ENCODE measurements at regions not wholly inside any gene's neighbourhood (a gene's known extent, or its start where the extent isn't known, plus 50 kb on each side); places are given as distances from the start of the nearest gene placed in this dataset.

DNA sequence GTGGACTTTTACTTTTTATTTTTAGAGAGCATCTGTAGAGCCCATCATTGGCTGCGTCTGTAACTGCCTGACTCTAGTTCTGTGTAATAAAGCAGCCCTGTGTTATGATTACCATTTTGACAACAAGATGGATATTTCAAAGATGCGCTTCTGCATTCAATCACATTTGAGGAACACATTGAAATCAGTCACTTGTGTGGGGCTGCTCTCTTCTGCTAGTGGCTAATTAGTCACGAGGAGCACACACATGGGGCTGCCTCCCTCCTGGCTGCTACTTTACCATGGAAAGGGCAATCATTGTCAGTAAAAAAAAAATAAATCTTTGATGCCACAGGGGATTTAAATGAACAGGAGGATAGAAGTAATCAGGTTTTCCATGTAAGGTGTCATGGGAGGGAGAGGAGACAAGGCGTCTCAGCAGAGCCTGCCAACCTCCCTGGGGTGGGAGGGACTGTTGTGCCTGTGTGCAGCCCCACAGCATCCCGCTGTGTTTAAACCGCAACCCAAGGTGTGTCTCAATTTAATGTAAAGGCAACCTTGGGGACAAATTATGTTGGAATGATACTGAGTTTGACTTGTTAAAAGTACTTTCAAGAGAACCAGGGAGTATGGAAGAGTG, 205.2 kb upstream of the COBL start:
- no peak for DNase-seq (ENCODE audit: low read depth)

DNA sequence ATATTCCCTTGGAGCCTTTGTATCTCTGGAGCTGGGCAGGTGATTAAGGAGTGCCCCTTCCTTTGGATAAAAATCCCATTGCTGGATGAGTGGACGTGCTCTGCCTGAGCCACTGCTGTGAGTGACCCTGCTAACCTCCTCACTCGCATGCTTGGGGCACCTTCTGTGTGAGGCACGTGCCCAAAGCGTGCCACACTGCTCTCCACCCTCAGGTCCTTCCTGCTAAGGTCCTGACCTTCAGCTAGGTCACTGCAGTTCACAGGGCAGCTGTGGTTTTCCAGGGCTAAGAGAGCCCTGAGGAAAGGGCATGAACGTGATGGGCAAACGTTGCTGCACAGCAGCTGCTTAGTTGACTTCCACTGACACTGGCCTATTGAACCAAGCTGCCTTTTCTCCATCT, 204.4 kb upstream of the COBL start:
- no peak for DNase-seq (ENCODE audit: low read depth)

DNA sequence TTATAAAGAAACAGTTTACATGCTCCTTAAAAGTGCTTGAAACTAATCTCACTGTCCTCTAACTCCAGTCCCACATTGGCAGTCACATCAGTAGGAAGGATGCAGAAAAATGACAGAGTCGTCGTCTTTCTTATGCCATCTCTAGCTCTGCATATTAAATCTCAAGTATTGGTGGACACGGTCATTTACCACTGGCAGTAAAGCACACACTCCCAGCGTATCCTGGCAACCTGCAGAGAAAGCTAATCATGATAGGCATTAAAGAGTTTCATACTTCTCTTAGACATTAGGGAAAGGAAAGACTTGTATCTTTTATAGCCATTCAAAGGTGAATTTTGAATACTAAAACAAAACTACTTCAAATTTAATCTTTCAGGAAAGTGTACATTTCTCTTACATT, 202.0 kb upstream of the COBL start:
- no peak for DNase-seq (ENCODE audit: low read depth)

DNA sequence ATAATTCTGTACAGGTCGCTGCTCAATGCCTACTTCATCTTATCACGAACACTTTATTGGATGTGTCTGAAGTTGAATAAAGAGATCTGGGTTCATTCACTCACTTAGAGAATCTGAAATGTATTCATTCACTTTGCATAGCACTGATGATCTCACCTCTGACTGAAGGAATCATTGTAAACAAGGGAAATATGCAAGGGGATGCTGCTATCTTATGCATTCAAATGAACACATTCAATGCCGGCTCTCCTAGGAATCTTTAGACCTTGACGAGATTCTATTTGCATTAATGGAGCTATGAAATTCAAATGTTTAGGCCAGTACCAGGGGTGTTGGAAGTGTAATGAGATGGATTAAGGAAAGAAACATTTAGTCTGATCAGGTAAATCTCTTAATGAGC, 200.6 kb upstream of the COBL start:
- no peak for DNase-seq (ENCODE audit: low read depth)

DNA sequence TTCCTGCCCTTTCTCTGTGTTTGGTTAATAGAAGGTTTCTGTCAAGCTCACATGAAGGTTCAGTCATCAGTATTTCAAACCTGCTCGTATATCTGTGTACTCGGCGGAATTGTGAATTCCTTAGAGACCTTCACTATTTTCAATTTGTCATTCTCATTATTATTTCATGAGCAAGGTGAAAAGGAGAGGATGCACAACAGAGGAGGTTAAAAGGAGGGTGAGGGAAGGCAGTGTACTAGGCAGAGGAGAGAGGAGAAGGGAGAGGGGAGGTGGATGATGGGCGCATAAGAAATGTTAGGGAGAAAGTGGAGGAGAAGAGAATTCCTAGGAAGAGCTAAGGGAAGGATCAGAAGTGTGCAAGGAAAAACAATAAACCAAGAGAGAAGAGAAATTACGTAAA, 185.0 kb upstream of the COBL start:
- DNase-seq (ENCODE audit: low read depth): no peak

DNA sequence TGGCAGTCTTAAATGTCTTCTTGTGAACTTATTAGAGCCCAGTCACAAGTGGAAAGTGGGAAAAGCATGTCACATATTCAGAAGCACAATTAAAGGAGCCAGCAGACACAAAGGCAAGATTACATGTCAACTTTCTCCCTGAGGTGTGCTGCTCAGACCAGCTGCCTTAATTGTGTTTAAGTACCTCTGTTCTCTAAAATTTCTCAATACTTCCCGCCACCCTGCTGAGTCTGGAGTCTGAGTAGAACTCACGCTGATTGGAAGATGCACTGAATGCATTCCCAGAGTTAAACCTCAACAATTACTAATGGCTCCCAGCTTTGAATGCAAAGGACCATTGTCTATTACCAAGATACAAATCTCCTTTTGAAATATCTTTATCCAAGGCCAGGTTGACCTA, 166.4 kb upstream of the COBL start:
- DNase-seq (ENCODE audit: low read depth): no peak

DNA sequence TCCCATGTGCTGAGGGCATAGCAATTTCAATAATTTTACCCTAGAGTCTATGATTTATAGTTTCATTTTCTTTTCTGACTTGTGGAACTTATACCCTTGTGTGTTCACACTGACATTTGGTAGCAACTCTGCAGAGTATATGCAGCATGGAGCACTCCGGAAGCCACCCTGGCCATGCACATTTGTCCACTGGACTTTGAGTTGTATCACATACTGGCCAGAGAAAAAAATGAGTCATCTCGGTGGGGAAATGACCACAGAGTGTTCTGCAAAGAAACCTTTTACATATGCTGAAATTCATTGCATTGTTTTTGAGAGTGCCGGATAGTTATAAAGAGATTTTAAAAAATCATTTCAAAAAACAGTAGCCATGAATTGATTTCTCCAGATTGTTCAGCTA, 164.8 kb upstream of the COBL start:
- no peak for DNase-seq (ENCODE audit: low read depth)

DNA sequence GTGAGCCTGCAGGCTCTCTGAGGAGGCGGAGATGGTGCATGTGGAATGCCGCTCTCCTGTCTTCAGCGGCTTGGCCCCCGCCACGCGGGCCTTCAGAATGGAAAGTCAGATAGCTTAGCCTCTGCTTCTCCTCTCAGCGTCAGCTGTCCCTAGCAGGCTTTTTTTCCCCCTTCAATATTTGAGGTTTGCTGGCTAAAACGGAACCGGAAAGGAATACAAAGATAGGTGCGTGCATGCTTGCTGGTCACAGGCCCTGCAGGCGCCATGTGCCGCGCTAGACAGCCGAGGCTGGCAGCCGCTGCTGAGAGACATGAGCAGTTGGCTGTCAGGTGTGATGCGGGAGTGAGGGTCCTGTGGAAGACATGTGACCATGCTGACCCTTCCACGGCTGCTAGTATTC, 161.2 kb upstream of the COBL start:
- no peak for DNase-seq (ENCODE audit: low read depth)

DNA sequence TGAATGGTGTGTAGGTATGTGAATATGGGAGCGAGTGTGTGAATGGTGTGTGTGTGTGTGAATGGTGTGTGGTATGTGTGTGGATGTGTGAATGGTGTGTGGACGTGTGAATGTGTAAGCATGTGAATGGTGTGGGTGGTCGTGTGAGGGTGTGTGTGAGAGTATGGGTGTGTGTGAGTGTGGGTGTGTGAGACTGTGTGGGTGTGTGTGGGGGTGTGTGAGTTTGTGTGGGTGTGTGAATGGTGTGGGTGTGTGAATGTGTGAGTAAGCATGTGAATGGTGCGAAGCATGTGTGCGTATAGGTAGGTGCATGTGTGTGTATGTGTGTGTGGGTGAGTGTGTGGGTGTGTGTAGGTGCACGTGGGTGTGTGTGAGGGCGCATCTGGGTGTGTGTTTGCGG, 160.7 kb upstream of the COBL start:
- no peak for DNase-seq (ENCODE audit: low read depth)

DNA sequence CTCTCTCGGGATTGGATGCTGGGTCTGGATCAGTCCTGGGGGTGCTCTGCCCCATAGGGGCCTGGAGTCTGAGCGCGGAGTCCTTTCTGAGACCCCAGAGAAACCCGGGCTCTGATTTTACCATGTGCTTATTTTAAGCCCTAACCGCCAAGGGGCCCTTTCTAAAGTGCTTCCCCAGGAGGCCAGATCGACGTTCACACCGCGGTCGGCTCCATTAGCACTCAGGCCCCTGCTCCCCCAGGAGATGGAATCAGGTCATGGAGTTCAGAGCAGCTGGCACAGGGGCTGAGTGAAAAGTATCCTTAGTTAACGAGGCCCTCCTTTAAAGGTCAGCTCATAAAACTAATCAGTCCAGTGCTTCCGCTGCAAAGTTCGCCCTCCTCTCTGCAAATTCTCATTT, 159.4 kb upstream of the COBL start:
- DNase-seq (ENCODE audit: low read depth): no peak

DNA sequence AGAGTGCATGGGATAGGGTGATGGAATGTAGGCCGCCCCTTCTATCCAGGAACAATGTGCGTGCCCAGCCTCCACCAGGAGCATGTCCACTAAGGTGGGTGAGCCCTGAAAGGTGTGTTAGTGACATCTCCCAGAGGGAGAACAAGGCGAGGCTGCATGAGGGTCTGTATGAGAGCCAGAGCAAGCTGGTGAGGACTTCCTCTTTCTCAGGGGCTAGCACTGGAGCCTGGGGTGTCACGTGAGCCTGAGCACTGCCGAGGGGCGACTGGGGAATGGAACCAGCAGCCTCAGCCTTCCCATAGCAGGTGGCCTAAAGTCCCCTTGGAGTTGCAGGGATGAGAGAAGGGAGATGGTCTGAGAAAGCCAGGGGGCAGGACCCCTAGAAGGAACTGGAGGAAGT, 156.3 kb upstream of the COBL start:
- DNase-seq (ENCODE audit: low read depth): no peak

DNA sequence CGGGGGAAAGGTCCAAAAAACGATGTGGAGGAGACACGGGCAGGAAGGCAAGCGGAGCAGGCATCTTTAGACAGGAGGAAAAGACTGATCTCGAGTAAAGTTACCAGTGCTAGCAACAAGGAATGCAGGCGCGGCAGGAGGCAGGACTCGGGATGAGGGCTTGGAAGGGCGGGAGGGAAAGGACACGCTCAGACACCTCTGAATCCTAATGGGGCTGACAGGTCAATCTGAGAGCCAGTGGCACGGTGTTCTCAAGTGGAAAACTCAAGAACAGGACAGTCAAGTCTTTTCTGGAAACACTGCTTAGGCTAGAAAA, 155.3 kb upstream of the COBL start:
- DNase-seq (ENCODE audit: low read depth): no peak

DNA sequence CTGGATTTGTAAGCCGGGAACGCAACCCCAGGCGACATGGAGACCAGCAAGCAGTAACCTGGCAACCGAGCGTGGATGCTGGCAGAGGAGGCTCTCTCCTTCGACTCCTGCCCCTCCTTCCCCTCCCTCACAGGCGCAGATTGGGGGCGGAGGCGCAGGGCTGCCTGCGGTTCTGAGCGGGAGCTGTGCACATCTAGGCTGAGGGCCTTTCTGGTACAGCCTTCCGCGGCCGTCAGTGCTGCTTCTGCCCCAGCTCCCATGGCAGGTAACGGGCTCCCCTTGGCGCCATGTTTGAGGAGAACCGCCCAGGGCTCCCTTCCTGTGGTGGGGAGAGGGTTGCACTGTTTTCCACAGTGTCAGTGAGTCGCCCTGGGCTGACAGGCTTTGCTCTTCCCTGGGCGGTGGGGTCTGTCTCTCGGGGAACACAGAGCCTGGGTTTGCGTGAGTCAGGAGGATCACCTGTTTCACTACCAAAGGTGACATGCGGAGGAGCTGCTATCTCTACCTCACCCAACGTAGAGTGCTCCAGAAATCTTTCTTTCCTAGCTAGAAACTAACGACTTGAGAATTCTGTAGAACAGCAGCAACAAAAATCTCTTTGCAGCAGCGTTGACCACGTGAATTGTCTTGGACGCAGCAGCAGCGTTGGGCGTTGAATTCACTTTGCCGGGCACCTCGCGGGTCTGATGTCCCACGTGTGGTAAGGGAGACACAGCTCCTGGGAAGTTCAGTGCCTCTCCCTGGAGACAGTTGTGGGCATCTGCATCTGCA, 154.8 kb upstream of the COBL start:
- no peak for DNase-seq (ENCODE audit: low read depth)

DNA sequence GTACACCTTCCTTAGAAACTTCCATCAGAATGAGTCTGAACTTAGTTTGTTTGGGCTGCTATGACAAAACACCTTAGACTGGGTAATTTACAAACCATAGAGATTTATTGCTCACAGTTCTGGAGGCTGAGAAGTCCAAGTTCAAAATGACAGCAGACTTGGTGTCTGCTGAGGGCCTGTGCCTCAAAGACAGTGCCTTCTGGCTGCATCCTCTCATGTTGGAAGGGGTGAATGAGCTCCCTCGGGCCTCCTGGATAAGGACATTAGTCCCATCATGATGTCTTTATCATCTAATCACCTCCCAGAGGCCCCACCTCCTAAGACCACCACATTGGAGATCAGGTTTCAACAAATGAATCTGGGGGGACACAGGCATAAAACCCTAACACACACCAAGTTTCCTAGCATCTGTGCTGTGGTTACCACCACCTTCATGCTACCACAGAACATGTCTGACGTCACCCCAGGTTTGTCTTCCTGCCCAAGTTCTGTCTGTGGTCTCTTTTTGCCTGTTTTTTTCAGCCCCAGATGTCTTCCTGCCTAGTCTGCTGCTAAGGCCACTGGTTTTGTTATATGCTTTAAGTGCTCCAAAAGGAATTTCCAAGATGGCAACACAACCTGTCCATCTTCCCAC, 150.9 kb upstream of the COBL start:
- no peak for DNase-seq (ENCODE audit: low read depth)

DNA sequence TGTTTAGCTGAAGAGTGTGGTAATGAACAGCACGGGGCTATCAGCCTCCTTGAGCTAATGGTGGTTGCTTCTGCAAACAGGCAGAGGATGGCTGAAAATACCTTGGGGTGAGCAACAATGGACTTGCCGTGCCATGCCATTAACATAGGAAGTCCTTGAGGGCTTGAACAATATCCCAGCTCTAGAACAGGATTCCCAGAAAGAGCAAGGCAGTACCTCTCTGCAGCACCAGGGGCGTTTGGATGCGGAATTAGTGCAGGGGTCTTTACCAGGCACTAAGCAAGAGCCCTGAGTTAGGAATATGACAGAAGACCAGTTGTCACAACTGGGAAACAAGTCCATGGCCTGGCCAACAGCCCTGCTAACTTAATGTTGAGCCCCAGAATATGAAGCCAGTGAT, 143.2 kb upstream of the COBL start:
- DNase-seq (ENCODE audit: low read depth): no peak

DNA sequence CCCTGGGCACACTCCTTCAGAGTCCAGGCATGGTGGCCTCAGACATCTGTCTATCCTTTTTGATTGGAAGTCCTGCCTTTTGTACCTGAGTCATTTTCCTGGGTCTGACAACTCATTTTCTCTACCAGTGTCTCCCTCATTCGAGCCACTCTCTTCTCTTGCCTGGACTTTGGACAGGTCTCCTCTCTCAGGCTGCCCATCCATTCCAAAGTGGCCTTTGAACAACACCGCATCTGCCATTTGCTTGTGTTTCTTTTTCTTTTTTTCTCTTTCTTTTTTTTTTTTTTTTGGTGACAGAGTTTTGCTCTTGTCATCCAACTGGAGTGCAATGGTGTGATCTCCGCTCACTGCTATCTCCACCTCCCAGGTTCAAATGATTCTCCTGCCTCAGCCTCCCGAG, 142.1 kb upstream of the COBL start:
- DNase-seq (ENCODE audit: low read depth): no peak

DNA sequence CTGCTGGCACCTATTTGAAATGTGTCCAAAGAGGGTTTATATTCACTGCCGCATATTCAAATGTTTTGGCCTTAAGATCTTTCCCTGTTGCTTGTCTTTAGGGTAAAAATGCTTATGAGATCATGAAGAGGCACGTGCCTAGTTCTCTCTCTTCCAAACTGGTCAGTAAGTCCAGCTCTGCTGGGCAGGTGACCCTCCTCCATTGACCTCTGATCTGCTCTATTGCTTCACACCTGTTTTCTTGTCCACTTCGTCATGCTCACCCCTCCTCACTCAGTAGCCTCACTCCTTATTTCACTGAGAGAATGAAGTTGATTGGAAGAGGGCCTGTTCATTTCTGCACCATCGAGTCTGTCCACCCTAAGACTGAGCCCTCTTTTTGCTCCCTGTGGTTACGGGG, 140.5 kb upstream of the COBL start:
- no peak for DNase-seq (ENCODE audit: low read depth)

DNA sequence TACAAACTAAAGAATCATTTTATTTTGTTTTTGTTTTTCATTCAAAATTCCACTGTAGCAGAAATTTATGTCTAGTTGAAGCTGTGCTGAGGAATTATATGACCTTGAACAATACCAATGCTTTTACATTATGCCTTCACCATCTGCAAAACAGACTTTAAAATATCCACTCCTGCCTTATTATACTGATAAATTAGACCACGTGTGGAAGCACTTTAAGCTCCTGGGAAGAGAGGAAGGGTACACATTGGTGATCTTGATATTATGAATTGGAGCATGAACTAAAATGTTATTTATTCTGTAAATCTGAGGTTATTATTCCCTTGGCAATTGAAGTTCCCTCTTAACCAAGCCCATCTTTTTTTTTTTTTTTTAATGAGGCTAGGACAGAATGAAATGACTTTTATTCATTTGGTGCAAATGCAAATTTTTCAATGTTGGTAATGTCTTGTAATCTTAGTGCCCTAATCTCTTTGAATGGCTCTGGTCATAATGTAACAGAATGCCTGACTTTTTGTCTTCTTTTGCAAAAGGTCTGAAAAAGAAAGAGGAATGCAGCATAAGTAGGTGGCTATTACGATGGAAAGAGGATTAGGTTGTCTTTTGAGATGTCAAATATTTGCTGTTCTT, 139.9 kb upstream of the COBL start:
- DNase-seq (ENCODE audit: low read depth): no peak

DNA sequence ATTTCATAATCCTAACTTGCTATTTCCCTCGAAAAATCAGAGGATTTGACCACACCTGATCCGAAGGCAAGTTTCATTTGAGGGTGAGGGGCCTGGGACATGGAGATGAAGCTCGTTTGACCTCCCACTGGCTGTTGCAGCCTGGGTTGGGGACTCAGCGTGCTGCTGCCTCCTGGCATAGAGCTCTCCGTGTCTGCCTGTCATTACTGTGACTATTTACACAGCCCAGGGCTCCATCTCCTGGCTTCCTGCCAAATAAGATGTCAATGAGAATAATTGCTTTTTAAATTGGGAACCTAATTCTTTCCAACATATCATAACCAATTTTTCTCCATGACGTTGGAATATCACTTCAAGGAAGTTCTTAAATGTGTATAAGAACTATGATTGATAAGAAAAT, 139.3 kb upstream of the COBL start:
- DNase-seq (ENCODE audit: low read depth): no peak

DNA sequence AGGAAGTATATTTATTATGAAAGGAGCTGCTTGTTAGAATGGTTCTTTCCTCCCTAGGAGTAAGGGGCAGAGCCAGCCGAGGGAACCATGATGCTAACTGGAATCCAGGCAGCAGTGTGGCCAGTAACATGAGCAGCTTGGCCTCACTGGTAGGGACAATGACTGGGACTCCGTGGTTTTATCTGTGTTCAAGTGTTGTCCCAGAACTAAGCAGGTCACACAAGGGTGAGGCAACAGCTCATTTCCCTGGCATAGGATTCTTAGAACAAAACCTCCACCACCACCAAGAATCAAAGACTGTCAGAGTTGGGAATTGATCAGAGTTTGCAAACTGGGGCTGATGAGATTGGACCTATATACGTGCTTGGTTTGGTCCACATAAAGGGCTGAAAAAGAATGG, 138.9 kb upstream of the COBL start:
- no peak for DNase-seq (ENCODE audit: low read depth)

DNA sequence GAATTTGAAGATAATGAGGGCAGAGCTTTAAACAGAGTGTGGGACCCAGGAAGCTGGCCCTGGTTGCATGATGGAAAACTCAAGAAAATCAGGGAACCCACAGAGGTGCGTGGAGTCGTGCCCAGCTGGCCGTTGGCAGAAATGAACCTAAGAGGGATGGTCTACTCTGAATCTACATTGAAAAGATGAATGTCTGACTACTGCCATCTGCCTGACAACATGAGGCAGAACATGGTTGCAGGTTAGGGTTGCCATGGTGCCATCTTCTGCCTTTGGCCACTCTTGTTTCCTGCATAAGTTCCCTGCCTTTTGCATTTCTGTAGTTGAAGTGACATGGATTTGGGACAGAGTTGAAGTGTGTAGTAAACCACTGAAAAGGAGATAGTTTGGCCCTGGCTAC, 138.5 kb upstream of the COBL start:
- DNase-seq (ENCODE audit: low read depth): no peak

DNA sequence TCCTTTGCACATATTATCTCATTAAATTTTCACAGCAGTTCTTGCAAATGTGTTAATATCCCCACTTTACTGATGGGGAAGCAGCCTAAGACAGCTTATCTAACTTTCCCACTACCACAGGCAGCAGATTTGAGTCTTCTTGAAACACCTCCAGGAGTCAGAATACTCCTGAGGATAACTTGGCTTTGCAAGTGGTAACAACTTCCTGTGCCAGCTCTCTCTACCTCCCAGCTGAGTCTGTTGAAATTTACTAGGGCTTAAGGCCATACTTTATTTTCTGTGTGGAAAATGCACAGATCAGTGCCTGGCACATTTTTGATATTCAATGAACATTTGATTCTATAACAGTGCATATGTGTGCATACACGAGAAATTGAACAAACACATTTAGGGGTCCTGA, 136.1 kb upstream of the COBL start:
- DNase-seq (ENCODE audit: low read depth): no peak

DNA sequence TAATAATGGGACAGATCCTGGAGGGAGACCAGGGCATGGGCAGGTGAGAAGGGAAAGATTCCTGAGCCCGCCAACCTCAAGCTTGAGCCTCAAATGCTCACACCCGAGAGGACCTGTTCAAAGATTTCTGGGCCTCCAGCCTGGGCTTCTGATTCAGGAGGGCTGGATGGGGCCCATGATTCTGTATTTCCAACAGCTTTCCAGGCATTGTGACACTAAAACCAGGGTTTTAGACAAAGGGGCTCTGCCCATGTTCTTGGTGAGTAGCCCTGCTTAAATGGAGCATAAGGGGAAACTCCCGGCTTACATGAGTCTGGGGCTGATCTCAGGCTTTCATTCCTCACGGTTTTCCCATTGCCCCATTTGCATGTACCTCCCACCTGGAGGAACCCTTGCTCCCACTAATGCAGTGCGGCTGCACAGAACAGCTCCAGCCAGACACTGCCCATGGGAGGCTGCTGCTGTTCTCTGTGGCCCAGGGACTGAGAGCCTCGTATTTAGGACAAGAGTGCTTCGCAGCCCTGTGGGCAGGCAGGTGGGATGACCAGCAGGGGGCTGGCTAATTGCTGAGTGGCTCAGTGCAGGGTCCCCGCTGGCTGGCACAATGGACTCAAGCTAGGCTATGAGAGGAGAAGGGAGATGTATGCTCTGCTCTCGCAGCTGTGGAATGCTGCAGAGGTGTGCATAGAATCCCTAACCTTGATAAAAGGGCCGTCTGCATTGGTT, 135.3 kb upstream of the COBL start:
- DNase-seq (ENCODE audit: low read depth): no peak

Measured in non-pigmented ciliary epithelial cell (primary cell).